Chondrocyte (in vitro differentiated cells): ENCODE measurements at regions not wholly inside any gene's neighbourhood (a gene's known extent, or its start where the extent isn't known, plus 50 kb on each side); places are given as distances from the start of the nearest gene placed in this dataset.

Experiments used
- DNase-seq: peaks from one replicate; pipeline ENCODE4 v3.0.0; 2021; ENCODE audit warnings: mixed read lengths, low spot score
- H3K27ac Mint-ChIP-seq: one replicate; pipeline ENCODE4 v1.8.0; 2021; ENCODE audit warnings: mild to moderate bottlenecking, moderate library complexity, mixed read lengths; ENCODE audit not compliant: unreplicated experiment
- H3K27me3 Mint-ChIP-seq: 2 replicates; pipeline ENCODE4 v1.8.0; 2021; ENCODE audit warnings: low read depth, mixed read lengths
- H3K36me3 Mint-ChIP-seq: 2 replicates; pipeline ENCODE4 v1.8.0; 2021; ENCODE audit warnings: low read depth, mixed read lengths
- H3K4me1 Mint-ChIP-seq: 2 replicates; pipeline ENCODE4 v1.8.0; 2021; ENCODE audit warnings: low read depth, mild to moderate bottlenecking, mixed read lengths
- H3K4me3 Mint-ChIP-seq: one replicate; pipeline ENCODE4 v1.8.0; 2021; ENCODE audit warnings: mild to moderate bottlenecking, moderate library complexity, mixed read lengths; ENCODE audit not compliant: unreplicated experiment
- H3K9me3 Mint-ChIP-seq: 2 replicates; pipeline ENCODE4 v1.8.0; 2021; ENCODE audit warnings: low read depth, mixed read lengths
- TF ChIP-seq, protein P1 (sequence below): fragments of 200-600 bp; sonication (generic); IDR thresholded peaks from 2 replicates; pipeline ENCODE4 v1.5.0; 2021; ENCODE audit warnings: antibody characterized with exemption, mild to moderate bottlenecking, moderate library complexity

GRCh38 chr1:87194271-87194774, 134.4 kb upstream of the LMO4 start:
- TF ChIP-seq, protein P1, sequence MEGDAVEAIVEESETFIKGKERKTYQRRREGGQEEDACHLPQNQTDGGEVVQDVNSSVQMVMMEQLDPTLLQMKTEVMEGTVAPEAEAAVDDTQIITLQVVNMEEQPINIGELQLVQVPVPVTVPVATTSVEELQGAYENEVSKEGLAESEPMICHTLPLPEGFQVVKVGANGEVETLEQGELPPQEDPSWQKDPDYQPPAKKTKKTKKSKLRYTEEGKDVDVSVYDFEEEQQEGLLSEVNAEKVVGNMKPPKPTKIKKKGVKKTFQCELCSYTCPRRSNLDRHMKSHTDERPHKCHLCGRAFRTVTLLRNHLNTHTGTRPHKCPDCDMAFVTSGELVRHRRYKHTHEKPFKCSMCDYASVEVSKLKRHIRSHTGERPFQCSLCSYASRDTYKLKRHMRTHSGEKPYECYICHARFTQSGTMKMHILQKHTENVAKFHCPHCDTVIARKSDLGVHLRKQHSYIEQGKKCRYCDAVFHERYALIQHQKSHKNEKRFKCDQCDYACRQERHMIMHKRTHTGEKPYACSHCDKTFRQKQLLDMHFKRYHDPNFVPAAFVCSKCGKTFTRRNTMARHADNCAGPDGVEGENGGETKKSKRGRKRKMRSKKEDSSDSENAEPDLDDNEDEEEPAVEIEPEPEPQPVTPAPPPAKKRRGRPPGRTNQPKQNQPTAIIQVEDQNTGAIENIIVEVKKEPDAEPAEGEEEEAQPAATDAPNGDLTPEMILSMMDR: no peak
- no peak overlapping the region for H3K4me3 Mint-ChIP-seq
- H3K4me1 Mint-ChIP-seq: peaks cover 3% of the 10 kb centered on the region
- peaks cover 20% of the 10 kb centered on the region for H3K9me3 Mint-ChIP-seq
- peaks cover 11% of the 10 kb centered on the region for H3K36me3 Mint-ChIP-seq
- peaks cover 9% of the 10 kb centered on the region for H3K27me3 Mint-ChIP-seq
- H3K27ac Mint-ChIP-seq: no peak overlapping the region
- DNase-seq: no peak

DNA sequence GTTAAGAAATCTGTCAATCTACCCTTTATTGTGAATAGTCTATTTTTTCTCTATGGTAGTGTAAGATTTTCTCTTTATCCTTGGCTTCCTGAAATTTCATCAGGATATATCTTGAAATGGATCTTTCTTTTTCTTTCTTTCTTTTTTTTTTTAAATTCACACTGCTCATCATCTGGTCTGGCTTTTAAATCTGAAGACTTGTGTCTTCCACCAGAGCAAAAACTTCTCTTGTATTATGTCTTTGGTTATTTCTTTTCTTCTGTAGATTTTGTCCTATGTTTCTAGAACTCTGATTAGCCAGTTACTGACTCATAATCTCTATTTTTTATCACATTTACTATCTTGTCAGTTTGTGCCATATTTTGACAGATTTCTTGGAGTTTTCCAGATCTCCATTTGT, 133.8 kb upstream of the LMO4 start:
- H3K27me3 Mint-ChIP-seq: peaks cover 9% of the 10 kb centered on the region

DNA sequence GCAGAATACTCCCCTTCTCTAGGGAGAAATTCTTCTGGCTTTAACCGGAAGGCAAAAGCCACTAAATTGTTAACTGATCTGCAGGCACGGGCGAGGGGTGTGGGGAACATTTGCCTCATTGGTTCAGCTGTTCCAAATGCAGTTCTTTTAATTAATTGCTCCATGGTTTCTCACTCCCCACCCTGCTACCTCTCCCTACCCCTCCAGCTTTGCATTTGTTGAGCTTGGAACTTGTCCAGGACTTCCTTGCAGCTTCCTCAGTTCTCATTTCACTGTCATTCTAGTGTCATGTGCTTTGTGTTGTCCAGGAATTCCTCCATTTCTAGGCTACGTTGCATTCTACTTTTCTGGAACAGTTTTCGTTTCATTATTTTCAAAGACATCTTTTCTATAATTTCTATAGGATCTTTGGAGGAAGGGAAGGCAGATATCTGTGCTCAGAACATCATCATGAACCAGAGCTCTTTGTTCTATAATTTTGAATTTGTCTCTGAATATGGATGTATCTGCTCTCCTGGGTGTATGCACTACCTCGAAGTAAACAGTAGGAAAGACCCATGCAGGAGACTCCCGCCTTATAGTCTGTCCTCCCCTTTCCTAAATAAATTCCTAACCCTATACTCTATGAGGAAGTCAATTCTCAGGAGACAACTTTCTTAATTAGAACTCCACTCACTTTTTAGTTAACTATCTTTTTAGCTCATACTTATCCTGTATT, 132.4 kb upstream of the LMO4 start:
- H3K4me3 Mint-ChIP-seq: no peak overlapping the region
- H3K36me3 Mint-ChIP-seq: peaks cover 11% of the 10 kb centered on the region
- H3K4me1 Mint-ChIP-seq: peaks cover 3% of the 10 kb centered on the region
- no peak overlapping the region for H3K27ac Mint-ChIP-seq
- H3K27me3 Mint-ChIP-seq: peaks cover 8% of the 10 kb centered on the region
- peaks cover 20% of the 10 kb centered on the region for H3K9me3 Mint-ChIP-seq
- no peak for DNase-seq
- TF ChIP-seq, protein P1: no peak

More for the DNA sequence above, 133.8 kb upstream of the LMO4 start:
- Mint-ChIP-seq H3K27ac (no peak overlapping the region), H3K4me1 (peaks cover 3% of the 10 kb centered on the region), H3K4me3 (no peak overlapping the region), H3K36me3 (peaks cover 11% of the 10 kb centered on the region), H3K9me3 (peaks cover 20% of the 10 kb centered on the region)
- no peak for DNase-seq
- TF ChIP-seq, protein P1: no peak

DNA sequence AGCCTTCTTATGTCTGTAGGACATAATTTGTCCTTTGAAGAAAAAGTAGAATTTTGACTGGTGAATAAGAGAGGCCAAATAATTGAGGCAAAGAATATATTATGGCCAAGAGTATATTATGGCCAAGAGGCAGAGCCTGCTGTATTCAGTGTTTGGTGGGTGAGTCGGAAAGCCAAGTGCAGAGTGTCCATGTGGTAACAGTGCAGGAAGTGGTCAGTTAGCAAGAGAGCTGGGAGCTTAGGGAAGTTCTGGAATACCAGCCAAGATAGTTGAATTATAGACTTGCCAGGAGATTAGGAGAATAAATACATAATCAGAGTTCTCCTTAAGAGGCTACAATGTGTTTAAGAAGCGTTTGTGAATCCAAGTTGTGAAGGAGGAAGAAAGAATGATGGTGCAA, 131.5 kb upstream of the LMO4 start:
- Mint-ChIP-seq H3K27ac (no peak overlapping the region), H3K36me3 (peaks cover 11% of the 10 kb centered on the region), H3K4me3 (no peak overlapping the region), H3K27me3 (peaks cover 4% of the 10 kb centered on the region), H3K9me3 (peaks cover 20% of the 10 kb centered on the region), H3K4me1 (peaks cover 3% of the 10 kb centered on the region)
- DNase-seq: no peak
- TF ChIP-seq, protein P1: no peak

- Mint-ChIP-seq H3K27ac (no peak overlapping the region), H3K4me1 (peaks cover 3% of the 10 kb centered on the region), H3K9me3 (peaks cover 20% of the 10 kb centered on the region), H3K36me3 (peaks cover 11% of the 10 kb centered on the region), H3K27me3 (peaks cover 4% of the 10 kb centered on the region), H3K4me3 (no peak overlapping the region)
- DNase-seq: no peak
- TF ChIP-seq, protein P1: no peak
These were observed 131.0 kb upstream of the LMO4 start for GRCh38 chr1:87197641-87198040.
